CD8-positive, alpha-beta memory T cell (primary cell): ENCODE measurements at regions not wholly inside any gene's neighbourhood (a gene's known extent, or its start where the extent isn't known, plus 50 kb on each side); places are given as distances from the start of the nearest gene placed in this dataset.

Experiments
- CTCF ChIA-PET: fragments of 350-600 bp; sonication (Branson Sonifier 250); formaldehyde crosslinking; loops from one replicate; lab custom pipeline; 2021; ENCODE audit warnings: antibody characterized with exemption; lab: Charles Lee
- POLR2A ChIA-PET: fragments of 350-600 bp; sonication (Branson Sonifier 250); formaldehyde crosslinking; loops from one replicate; lab custom pipeline; 2021; ENCODE audit warnings: antibody characterized with exemption; lab: Charles Lee
- DNase-seq, 5 donors: peaks; one replicate each; pipeline versions ENCODE4 v3.0.0 to v3.0.0-alpha.2; 2020 to 2022; ENCODE audit warnings: mixed read lengths in 1 of 5
- H3K27ac ChIP-seq: one replicate; pipeline ENCODE4 v1.7.0; 2013; ENCODE audit warnings: low read depth, mild to moderate bottlenecking, low read length, moderate library complexity
- H3K27me3 ChIP-seq: 2 replicates; pipeline ENCODE4 v1.7.0; 2013; ENCODE audit warnings: low read length, mild to moderate bottlenecking; ENCODE audit not compliant: insufficient read depth, poor library complexity, severe bottlenecking
- H3K36me3 ChIP-seq: 2 replicates; pipeline ENCODE4 v1.7.0; 2013; ENCODE audit warnings: mild to moderate bottlenecking, low read length, moderate library complexity; ENCODE audit not compliant: insufficient read depth
- H3K4me1 ChIP-seq: 2 replicates; pipeline ENCODE4 v1.7.0; 2013; ENCODE audit warnings: mild to moderate bottlenecking, low read length, moderate library complexity; ENCODE audit not compliant: insufficient read depth
- H3K4me3 ChIP-seq: 2 replicates; pipeline ENCODE4 v1.7.0; 2013; ENCODE audit warnings: mild to moderate bottlenecking, low read length
- H3K9me3 ChIP-seq: 2 replicates; pipeline ENCODE4 v1.7.0; 2013; ENCODE audit warnings: mild to moderate bottlenecking, low read length
- H3K27ac Mint-ChIP-seq, 8 donors: one replicate each; pipeline ENCODE4 v1.8.0; 2020 to 2021; ENCODE audit warnings: mixed read lengths in 8 of 8, mild to moderate bottlenecking in 6 of 8, inconsistent platforms in 3 of 8, moderate library complexity in 3 of 8
- H3K27me3 Mint-ChIP-seq, 2 donors: one replicate each; pipeline ENCODE4 v1.8.0; 2020 to 2021; ENCODE audit warnings: mixed read lengths in 2 of 2, mild to moderate bottlenecking in 1 of 2, moderate library complexity in 1 of 2
- H3K36me3 Mint-ChIP-seq, 3 donors: one replicate each; pipeline ENCODE4 v1.8.0; 2020 to 2021; ENCODE audit warnings: mixed read lengths in 3 of 3, inconsistent platforms in 1 of 3, mild to moderate bottlenecking in 1 of 3
- H3K4me1 Mint-ChIP-seq, 3 donors: one replicate each; pipeline ENCODE4 v1.8.0; 2020 to 2021; ENCODE audit warnings: mixed read lengths in 3 of 3, inconsistent platforms in 1 of 3, mild to moderate bottlenecking in 1 of 3
- H3K4me3 Mint-ChIP-seq, 7 donors: one replicate each; pipeline ENCODE4 v1.8.0; 2020 to 2021; ENCODE audit warnings: mixed read lengths in 7 of 7, mild to moderate bottlenecking in 6 of 7, moderate library complexity in 4 of 7, inconsistent platforms in 2 of 7
- H3K9me3 Mint-ChIP-seq, 5 donors: one replicate each; pipeline ENCODE4 v1.8.0; 2020 to 2022; ENCODE audit warnings: mixed read lengths in 5 of 5, mild to moderate bottlenecking in 3 of 5, moderate library complexity in 2 of 5, inconsistent platforms in 1 of 5

GRCh38 chr1:213324859-213325258, 273.8 kb downstream of the RPS6KC1 start:
- no peak overlapping the region for H3K4me3 ChIP-seq
- Mint-ChIP-seq H3K9me3 (peaks cover 0 to 3% (median 0%) of the 10 kb centered on the region in 5 donors), H3K36me3 (no peaks in the 10 kb centered on the region), H3K27me3 (peaks cover 6 to 16% of the 10 kb centered on the region in 2 donors), H3K27ac (no peak overlapping the region), H3K4me3 (no peak overlapping the region), H3K4me1 (no peaks in the 10 kb centered on the region)
- H3K9me3 ChIP-seq = no peaks in the 10 kb centered on the region
- no peaks in the 10 kb centered on the region for H3K36me3 ChIP-seq
- no peaks in the 10 kb centered on the region for H3K27me3 ChIP-seq
- DNase-seq = no peak
- H3K4me1 ChIP-seq = no peaks in the 10 kb centered on the region
- ChIA-PET POLR2A (no interaction called here), CTCF (no interaction called here)
- H3K27ac ChIP-seq = no peak overlapping the region

- ChIA-PET CTCF (no interaction called here), POLR2A (no interaction called here)
- H3K27me3 Mint-ChIP-seq = peaks cover 6 to 19% of the 10 kb centered on the region in 2 donors
- H3K4me1 Mint-ChIP-seq = no peaks in the 10 kb centered on the region
- H3K36me3 Mint-ChIP-seq = no peaks in the 10 kb centered on the region
- H3K9me3 Mint-ChIP-seq = peaks cover 0 to 3% (median 0%) of the 10 kb centered on the region in 5 donors
- no peak overlapping the region for H3K27ac Mint-ChIP-seq
- DNase-seq = no peak
- no peaks in the 10 kb centered on the region for H3K36me3 ChIP-seq
- no peaks in the 10 kb centered on the region for H3K9me3 ChIP-seq
- no peak overlapping the region for H3K27ac ChIP-seq
- no peaks in the 10 kb centered on the region for H3K27me3 ChIP-seq
- H3K4me1 ChIP-seq = no peaks in the 10 kb centered on the region
- no peak overlapping the region for H3K4me3 Mint-ChIP-seq
- H3K4me3 ChIP-seq = no peak overlapping the region
These were observed 274.4 kb downstream of the RPS6KC1 start for GRCh38 chr1:213325482-213325881.

- POLR2A ChIA-PET = no interaction called here
- no peak for DNase-seq
- Mint-ChIP-seq H3K4me3 (no peak overlapping the region), H3K9me3 (peaks cover 0 to 3% (median 0%) of the 10 kb centered on the region in 5 donors), H3K36me3 (no peaks in the 10 kb centered on the region), H3K27me3 (peaks cover 8 to 23% of the 10 kb centered on the region in 2 donors), H3K4me1 (no peaks in the 10 kb centered on the region), H3K27ac (no peak overlapping the region)
- no peak overlapping the region for H3K4me3 ChIP-seq
- CTCF ChIA-PET = no interaction called here
- no peak overlapping the region for H3K27ac ChIP-seq
- H3K4me1 ChIP-seq = no peaks in the 10 kb centered on the region
- H3K27me3 ChIP-seq = no peaks in the 10 kb centered on the region
- H3K36me3 ChIP-seq = no peaks in the 10 kb centered on the region
- no peaks in the 10 kb centered on the region for H3K9me3 ChIP-seq
These were observed 275.4 kb downstream of the RPS6KC1 start for GRCh38 chr1:213326281-213327016.

GRCh38 chr1:213327017-213327667, 276.1 kb downstream of the RPS6KC1 start:
- Mint-ChIP-seq H3K4me1 (no peaks in the 10 kb centered on the region), H3K27ac (no peak overlapping the region), H3K36me3 (no peaks in the 10 kb centered on the region), H3K9me3 (peaks cover 0 to 2% (median 0%) of the 10 kb centered on the region in 5 donors), H3K27me3 (peaks cover 8 to 23% of the 10 kb centered on the region in 2 donors), H3K4me3 (no peak overlapping the region)
- ChIA-PET POLR2A (no interaction called here), CTCF (no interaction called here)
- no peak overlapping the region for H3K27ac ChIP-seq
- no peaks in the 10 kb centered on the region for H3K9me3 ChIP-seq
- H3K4me1 ChIP-seq = no peaks in the 10 kb centered on the region
- no peak overlapping the region for H3K4me3 ChIP-seq
- no peaks in the 10 kb centered on the region for H3K36me3 ChIP-seq
- no peaks in the 10 kb centered on the region for H3K27me3 ChIP-seq
- no peak for DNase-seq

GRCh38 chr1:213329406-213330008, 278.5 kb downstream of the RPS6KC1 start:
- no peaks in the 10 kb centered on the region for H3K4me1 ChIP-seq
- Mint-ChIP-seq H3K4me3 (no peak overlapping the region), H3K9me3 (peaks cover 0 to 2% (median 0%) of the 10 kb centered on the region in 5 donors), H3K4me1 (no peaks in the 10 kb centered on the region), H3K36me3 (no peaks in the 10 kb centered on the region), H3K27ac (no peak overlapping the region), H3K27me3 (peaks cover 10 to 22% of the 10 kb centered on the region in 2 donors)
- CTCF ChIA-PET = no interaction called here
- no peaks in the 10 kb centered on the region for H3K9me3 ChIP-seq
- H3K27ac ChIP-seq = no peak overlapping the region
- no peak for DNase-seq
- H3K27me3 ChIP-seq = no peaks in the 10 kb centered on the region
- POLR2A ChIA-PET = no interaction called here
- H3K4me3 ChIP-seq = no peak overlapping the region
- no peaks in the 10 kb centered on the region for H3K36me3 ChIP-seq

GRCh38 chr1:213330281-213330680, 279.2 kb downstream of the RPS6KC1 start:
- Histone ChIP-seq H3K27ac (no peak overlapping the region), H3K4me3 (no peak overlapping the region), H3K9me3 (no peaks in the 10 kb centered on the region), H3K27me3 (no peaks in the 10 kb centered on the region), H3K4me1 (no peaks in the 10 kb centered on the region), H3K36me3 (no peaks in the 10 kb centered on the region)
- H3K27me3 Mint-ChIP-seq = peaks cover 7 to 19% of the 10 kb centered on the region in 2 donors
- ChIA-PET POLR2A (no interaction called here), CTCF (no interaction called here)
- no peak overlapping the region for H3K4me3 Mint-ChIP-seq
- H3K36me3 Mint-ChIP-seq = no peaks in the 10 kb centered on the region
- peaks cover 0 to 1% (median 0%) of the 10 kb centered on the region in 5 donors for H3K9me3 Mint-ChIP-seq
- DNase-seq = no peak
- no peak overlapping the region for H3K27ac Mint-ChIP-seq
- no peaks in the 10 kb centered on the region for H3K4me1 Mint-ChIP-seq

GRCh38 chr1:213331631-213332175, 280.7 kb downstream of the RPS6KC1 start:
- Mint-ChIP-seq H3K27me3 (peaks cover 6 to 19% of the 10 kb centered on the region in 2 donors), H3K27ac (no peak overlapping the region), H3K36me3 (no peaks in the 10 kb centered on the region), H3K4me1 (no peaks in the 10 kb centered on the region), H3K4me3 (no peak overlapping the region), H3K9me3 (peaks cover 0 to 1% (median 0%) of the 10 kb centered on the region in 5 donors)
- Histone ChIP-seq H3K4me3 (no peak overlapping the region), H3K36me3 (no peaks in the 10 kb centered on the region), H3K27me3 (no peaks in the 10 kb centered on the region), H3K4me1 (no peaks in the 10 kb centered on the region), H3K9me3 (no peaks in the 10 kb centered on the region), H3K27ac (no peak overlapping the region)
- CTCF ChIA-PET = no interaction called here
- no peak for DNase-seq
- POLR2A ChIA-PET = no interaction called here

- no peaks in the 10 kb centered on the region for H3K36me3 ChIP-seq
- H3K27ac ChIP-seq = no peak overlapping the region
- CTCF ChIA-PET = no interaction called here
- no peak overlapping the region for H3K4me3 ChIP-seq
- POLR2A ChIA-PET = no interaction called here
- no peaks in the 10 kb centered on the region for H3K4me1 ChIP-seq
- DNase-seq = no peak
- Mint-ChIP-seq H3K36me3 (no peaks in the 10 kb centered on the region), H3K4me3 (no peak overlapping the region), H3K27me3 (peaks cover 4 to 13% of the 10 kb centered on the region in 2 donors), H3K4me1 (no peaks in the 10 kb centered on the region), H3K27ac (no peak overlapping the region), H3K9me3 (peaks cover 0 to 4% (median 0%) of the 10 kb centered on the region in 5 donors)
- H3K9me3 ChIP-seq = no peaks in the 10 kb centered on the region
- no peaks in the 10 kb centered on the region for H3K27me3 ChIP-seq
These were observed 281.4 kb downstream of the RPS6KC1 start for GRCh38 chr1:213332491-213332890.
